Keratinocyte (primary cell): ENCODE measurements at regions not wholly inside any gene's neighbourhood (a gene's known extent, or its start where the extent isn't known, plus 50 kb on each side); places are given as distances from the start of the nearest gene placed in this dataset.

Experiments used
- DNase-seq: peaks from one replicate; pipeline ENCODE4 v3.0.0-alpha.2; 2011; ENCODE audit warnings: low read depth, missing footprints, low spot score
- FAIRE-seq: peaks from 2 replicates; lab custom pipeline; 2011; peaks lifted over from hg19 to GRCh38; lab: Jason Lieb, UNC
- H2AFZ ChIP-seq: 2 replicates; pipeline ENCODE4 v1.6.0; 2012; ENCODE audit warnings: low read length, control low read depth, inconsistent platforms; ENCODE audit not compliant: control insufficient read depth
- H3K27ac ChIP-seq: 2 replicates; pipeline ENCODE4 v1.5.1; 2011; ENCODE audit warnings: low read length; ENCODE audit not compliant: control insufficient read depth, insufficient read depth
- H3K27me3 ChIP-seq: 3 replicates; pipeline ENCODE4 v1.6.0; 2011; ENCODE audit warnings: low read length; ENCODE audit not compliant: control insufficient read depth, insufficient read depth; ENCODE audit errors: extremely low read depth
- H3K36me3 ChIP-seq, 2 experiments: 2 replicates in 1 of 2; 3 replicates in 1 of 2; pipeline ENCODE4 v1.5.1; 2011; ENCODE audit warnings: low read length in 2 of 2, mild to moderate bottlenecking in 1 of 2; ENCODE audit not compliant: control insufficient read depth in 2 of 2, insufficient read depth in 2 of 2; ENCODE audit errors: extremely low read depth in 1 of 2
- H3K4me1 ChIP-seq: 3 replicates; pipeline ENCODE4 v1.5.1; 2011; ENCODE audit warnings: low read length; ENCODE audit not compliant: control insufficient read depth, insufficient read depth; ENCODE audit errors: extremely low read depth
- H3K4me2 ChIP-seq: 3 replicates; pipeline ENCODE4 v1.6.0; 2011; ENCODE audit warnings: low read depth, low read length; ENCODE audit not compliant: control insufficient read depth, insufficient read depth; ENCODE audit errors: extremely low read depth
- H3K4me3 ChIP-seq, 3 experiments: fragments of 200-600 bp in 1 of 3; sonication (generic) in 1 of 3; 2 replicates in 2 of 3; 3 replicates in 1 of 3; pipeline ENCODE4 v1.5.1; 2011 to 2016; ENCODE audit warnings: low read length in 3 of 3, mild to moderate bottlenecking in 3 of 3, control low read depth in 2 of 3, inconsistent platforms in 1 of 3, low read depth in 1 of 3, mixed read lengths in 1 of 3, mixed run types in 1 of 3, moderate library complexity in 1 of 3; ENCODE audit not compliant: control insufficient read depth in 2 of 3, insufficient read depth in 2 of 3; ENCODE audit errors: extremely low read depth in 1 of 3
- H3K79me2 ChIP-seq: 2 replicates; pipeline ENCODE4 v1.6.0; 2012; ENCODE audit warnings: low read length; ENCODE audit not compliant: control insufficient read depth, insufficient read depth
- H3K9ac ChIP-seq: 3 replicates; pipeline ENCODE4 v1.6.0; 2011; ENCODE audit warnings: low read length; ENCODE audit not compliant: control insufficient read depth, insufficient read depth; ENCODE audit errors: extremely low read depth
- H3K9me1 ChIP-seq: 3 replicates; pipeline ENCODE4 v1.6.0; 2011; ENCODE audit warnings: low read length; ENCODE audit not compliant: control insufficient read depth, insufficient read depth; ENCODE audit errors: extremely low read depth
- H3K9me3 ChIP-seq: 2 replicates; pipeline ENCODE4 v1.5.1; 2012; ENCODE audit warnings: low read depth, low read length; ENCODE audit not compliant: control insufficient read depth
- H4K20me1 ChIP-seq: 3 replicates; pipeline ENCODE4 v1.6.0; 2011; ENCODE audit warnings: low read length; ENCODE audit not compliant: control insufficient read depth, insufficient read depth; ENCODE audit errors: extremely low read depth
- EZH2 ChIP-seq: IDR thresholded peaks from one replicate; pipeline ENCODE4 v1.6.1; 2012; ENCODE audit warnings: inconsistent platforms, mild to moderate bottlenecking, low read length, moderate library complexity
- dilution Hi-C: fragments of 300-500 bp; cut with MboI; formaldehyde crosslinking; loops from one replicate; pipeline ENCODE4 v1.7.0; 2020; ENCODE audit warnings: low sequenced_read_pairs; ENCODE audit not compliant: extremely low pct_ligation_motif_present
- TF ChIP-seq, protein P1 (sequence below), 3 experiments: IDR thresholded peaks in 1 of 3; conservative IDR thresholded peaks in 1 of 3; optimal IDR thresholded peaks in 1 of 3; 2 replicates in 2 of 3; 3 replicates in 1 of 3; pipeline versions ENCODE3 to v1.5.1; 2011; ENCODE audit warnings: low read length in 3 of 3, mild to moderate bottlenecking in 3 of 3, moderate library complexity in 2 of 3, control low read depth in 1 of 3, inconsistent platforms in 1 of 3; ENCODE audit not compliant: insufficient read depth in 2 of 3; ENCODE audit errors: extremely low read depth in 1 of 3

DNA sequence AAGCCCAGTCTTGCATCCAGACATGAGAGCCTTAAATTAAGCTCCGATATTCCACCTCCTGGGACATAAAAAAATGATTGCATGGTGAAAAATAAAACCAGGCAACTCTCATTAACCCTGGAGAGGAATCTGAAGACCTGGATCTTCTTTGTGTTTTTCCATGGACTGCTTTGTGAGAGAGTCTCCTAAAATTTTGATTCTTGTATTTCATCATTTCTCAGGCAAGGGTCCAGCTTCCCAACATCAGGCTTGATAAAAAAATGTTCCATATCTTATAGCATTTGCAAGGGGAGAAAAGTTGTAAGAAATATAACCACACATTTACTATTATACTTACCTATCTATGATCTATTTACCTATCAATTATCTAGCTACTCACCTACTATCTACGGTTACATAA lies 327.5 kb upstream of the SPHKAP start:
- Histone ChIP-seq H2AFZ (no peak overlapping the region), H3K9ac (no peak overlapping the region), H3K27ac (no peak overlapping the region), H3K4me3 (no peak overlapping the region), H3K79me2 (no peaks in the 10 kb centered on the region), H3K9me3 (no peaks in the 10 kb centered on the region), H4K20me1 (no peaks in the 10 kb centered on the region), H3K9me1 (no peaks in the 10 kb centered on the region), H3K4me1 (no peaks in the 10 kb centered on the region), H3K36me3 (no peaks in the 10 kb centered on the region), H3K4me2 (no peak overlapping the region), H3K27me3 (no peaks in the 10 kb centered on the region)
- DNase-seq: no peak
- no peak for FAIRE-seq
- dilution Hi-C loops: no loop called here
- TF ChIP-seq EZH2: no peak
- TF ChIP-seq, protein P1, sequence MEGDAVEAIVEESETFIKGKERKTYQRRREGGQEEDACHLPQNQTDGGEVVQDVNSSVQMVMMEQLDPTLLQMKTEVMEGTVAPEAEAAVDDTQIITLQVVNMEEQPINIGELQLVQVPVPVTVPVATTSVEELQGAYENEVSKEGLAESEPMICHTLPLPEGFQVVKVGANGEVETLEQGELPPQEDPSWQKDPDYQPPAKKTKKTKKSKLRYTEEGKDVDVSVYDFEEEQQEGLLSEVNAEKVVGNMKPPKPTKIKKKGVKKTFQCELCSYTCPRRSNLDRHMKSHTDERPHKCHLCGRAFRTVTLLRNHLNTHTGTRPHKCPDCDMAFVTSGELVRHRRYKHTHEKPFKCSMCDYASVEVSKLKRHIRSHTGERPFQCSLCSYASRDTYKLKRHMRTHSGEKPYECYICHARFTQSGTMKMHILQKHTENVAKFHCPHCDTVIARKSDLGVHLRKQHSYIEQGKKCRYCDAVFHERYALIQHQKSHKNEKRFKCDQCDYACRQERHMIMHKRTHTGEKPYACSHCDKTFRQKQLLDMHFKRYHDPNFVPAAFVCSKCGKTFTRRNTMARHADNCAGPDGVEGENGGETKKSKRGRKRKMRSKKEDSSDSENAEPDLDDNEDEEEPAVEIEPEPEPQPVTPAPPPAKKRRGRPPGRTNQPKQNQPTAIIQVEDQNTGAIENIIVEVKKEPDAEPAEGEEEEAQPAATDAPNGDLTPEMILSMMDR (optimal IDR thresholded peaks at IDR 0.05 in 1 of 3, IDR thresholded peaks at IDR 0.05 in 1 of 3, conservative IDR thresholded peaks at IDR 0.05 in 1 of 3; ENCODE audit: extremely low read depth in 1 of 3, insufficient read depth in 2 of 3, low read length in 3 of 3): no peak

DNA sequence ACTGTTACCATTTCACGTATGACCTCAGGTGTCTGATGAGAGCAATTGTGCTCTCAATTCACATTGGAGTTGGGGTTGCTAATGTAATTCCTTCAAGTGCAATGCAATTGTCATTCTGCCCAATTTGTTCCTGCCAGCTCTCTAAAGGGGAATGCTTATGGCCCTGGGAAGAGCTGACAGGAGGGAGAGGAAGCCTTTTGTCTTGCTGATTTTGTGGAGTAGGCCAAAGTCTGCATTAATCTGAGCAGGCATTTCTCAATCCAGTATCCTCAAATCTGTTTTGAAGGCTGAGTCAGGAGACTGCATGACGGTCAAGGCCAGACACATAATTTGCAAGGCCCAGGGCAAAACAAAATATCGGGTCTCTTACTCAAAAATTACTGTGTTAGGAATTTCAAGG lies 326.4 kb upstream of the SPHKAP start:
- Histone ChIP-seq H3K79me2 (no peaks in the 10 kb centered on the region), H3K4me3 (no peak overlapping the region), H3K27ac (no peak overlapping the region), H3K9ac (no peak overlapping the region), H3K4me2 (no peak overlapping the region), H2AFZ (no peak overlapping the region), H3K9me1 (no peaks in the 10 kb centered on the region), H3K4me1 (no peaks in the 10 kb centered on the region), H4K20me1 (no peaks in the 10 kb centered on the region), H3K9me3 (no peaks in the 10 kb centered on the region), H3K36me3 (no peaks in the 10 kb centered on the region), H3K27me3 (no peaks in the 10 kb centered on the region)
- DNase-seq (no peak), FAIRE-seq (no peak)
- TF ChIP-seq, protein P1 (optimal IDR thresholded peaks at IDR 0.05 in 1 of 3, IDR thresholded peaks at IDR 0.05 in 1 of 3, conservative IDR thresholded peaks at IDR 0.05 in 1 of 3; ENCODE audit: extremely low read depth in 1 of 3, insufficient read depth in 2 of 3, low read length in 3 of 3): no peak
- no peak for TF ChIP-seq EZH2
- dilution Hi-C loops: no loop called here
